Fibroblast of skin of abdomen (primary cell): ENCODE measurements at regions not wholly inside any gene's neighbourhood (a gene's known extent, or its start where the extent isn't known, plus 50 kb on each side); places are given as distances from the start of the nearest gene placed in this dataset.

Experiments used
- DNase-seq: peaks from one replicate; pipeline ENCODE4 v3.0.0-alpha.2; 2013

GRCh38 chr9:89554307-89555035 is 50.3 kb upstream of the GADD45G start:
- no peak for DNase-seq

- no peak for DNase-seq
These were observed 51.3 kb upstream of the GADD45G start for GRCh38 chr9:89553451-89554010.

- no peak for DNase-seq
These were observed 52.5 kb upstream of the SEMA4D start for GRCh38 chr9:89550346-89550927.

- peak; percentile 52 for DNase-seq
These were observed 51.2 kb upstream of the SEMA4D start for GRCh38 chr9:89549031-89549644.

GRCh38 chr9:89548071-89548638 is 50.2 kb upstream of the SEMA4D start:
- no peak for DNase-seq
